GM12872 (cell line): ENCODE measurements at regions not wholly inside any gene's neighbourhood (a gene's known extent, or its start where the extent isn't known, plus 50 kb on each side); places are given as distances from the start of the nearest gene placed in this dataset.

Experiments
- TF ChIP-seq, protein P1 (sequence below): IDR thresholded peaks from 3 replicates; pipeline ENCODE4 v1.5.1; 2011; ENCODE audit warnings: low read depth, mild to moderate bottlenecking, low read length, moderate library complexity; ENCODE audit not compliant: insufficient read depth

DNA sequence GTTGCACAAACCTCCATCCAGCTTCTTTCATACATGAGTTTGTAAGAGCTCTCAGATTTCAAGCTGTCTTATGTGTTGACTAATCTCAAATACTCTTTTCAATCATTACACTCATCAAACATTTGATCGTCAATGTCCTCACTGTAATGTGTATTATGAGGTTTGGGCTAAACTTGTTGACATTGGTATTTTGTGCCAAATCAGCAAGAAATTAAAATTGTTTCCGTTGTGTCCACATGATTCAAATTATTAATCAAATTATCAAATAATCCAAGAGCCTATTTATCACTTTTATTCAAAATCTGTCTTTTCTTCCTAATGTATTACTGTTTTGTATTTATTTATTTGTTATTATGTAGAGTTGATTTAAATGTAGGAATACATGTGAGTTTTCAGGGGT lies 283.4 kb downstream of the GAS1 start:
- TF ChIP-seq, protein P1, sequence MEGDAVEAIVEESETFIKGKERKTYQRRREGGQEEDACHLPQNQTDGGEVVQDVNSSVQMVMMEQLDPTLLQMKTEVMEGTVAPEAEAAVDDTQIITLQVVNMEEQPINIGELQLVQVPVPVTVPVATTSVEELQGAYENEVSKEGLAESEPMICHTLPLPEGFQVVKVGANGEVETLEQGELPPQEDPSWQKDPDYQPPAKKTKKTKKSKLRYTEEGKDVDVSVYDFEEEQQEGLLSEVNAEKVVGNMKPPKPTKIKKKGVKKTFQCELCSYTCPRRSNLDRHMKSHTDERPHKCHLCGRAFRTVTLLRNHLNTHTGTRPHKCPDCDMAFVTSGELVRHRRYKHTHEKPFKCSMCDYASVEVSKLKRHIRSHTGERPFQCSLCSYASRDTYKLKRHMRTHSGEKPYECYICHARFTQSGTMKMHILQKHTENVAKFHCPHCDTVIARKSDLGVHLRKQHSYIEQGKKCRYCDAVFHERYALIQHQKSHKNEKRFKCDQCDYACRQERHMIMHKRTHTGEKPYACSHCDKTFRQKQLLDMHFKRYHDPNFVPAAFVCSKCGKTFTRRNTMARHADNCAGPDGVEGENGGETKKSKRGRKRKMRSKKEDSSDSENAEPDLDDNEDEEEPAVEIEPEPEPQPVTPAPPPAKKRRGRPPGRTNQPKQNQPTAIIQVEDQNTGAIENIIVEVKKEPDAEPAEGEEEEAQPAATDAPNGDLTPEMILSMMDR = no peak

DNA sequence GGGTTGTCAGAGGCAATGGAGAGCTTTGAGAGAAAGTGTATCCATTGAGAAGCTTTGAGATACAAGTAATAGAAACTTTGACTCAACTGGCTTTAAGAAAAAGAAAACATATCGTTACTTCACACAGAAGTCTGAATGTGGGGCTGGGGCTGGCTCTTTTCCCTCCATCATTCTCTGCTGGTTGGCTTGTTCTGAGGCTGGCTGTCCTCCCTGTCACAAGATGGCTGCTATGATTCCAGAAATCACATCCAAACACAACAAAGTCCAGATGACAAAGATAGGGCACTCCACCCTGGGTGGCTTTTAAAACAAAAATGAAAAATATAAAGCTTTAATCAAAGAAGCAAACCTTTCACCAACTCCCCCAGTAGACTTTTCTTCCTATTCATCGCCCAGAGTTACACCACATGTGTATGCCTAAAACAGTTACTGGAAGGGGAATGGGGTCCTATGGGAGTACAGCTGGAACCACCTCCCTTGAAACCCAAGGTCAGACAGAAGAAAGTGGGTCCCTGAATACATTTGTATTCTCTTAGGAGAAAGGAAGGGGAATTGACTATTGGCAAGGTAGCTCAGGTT lies 284.3 kb downstream of the GAS1 start:
- TF ChIP-seq, protein P1 = no peak

DNA sequence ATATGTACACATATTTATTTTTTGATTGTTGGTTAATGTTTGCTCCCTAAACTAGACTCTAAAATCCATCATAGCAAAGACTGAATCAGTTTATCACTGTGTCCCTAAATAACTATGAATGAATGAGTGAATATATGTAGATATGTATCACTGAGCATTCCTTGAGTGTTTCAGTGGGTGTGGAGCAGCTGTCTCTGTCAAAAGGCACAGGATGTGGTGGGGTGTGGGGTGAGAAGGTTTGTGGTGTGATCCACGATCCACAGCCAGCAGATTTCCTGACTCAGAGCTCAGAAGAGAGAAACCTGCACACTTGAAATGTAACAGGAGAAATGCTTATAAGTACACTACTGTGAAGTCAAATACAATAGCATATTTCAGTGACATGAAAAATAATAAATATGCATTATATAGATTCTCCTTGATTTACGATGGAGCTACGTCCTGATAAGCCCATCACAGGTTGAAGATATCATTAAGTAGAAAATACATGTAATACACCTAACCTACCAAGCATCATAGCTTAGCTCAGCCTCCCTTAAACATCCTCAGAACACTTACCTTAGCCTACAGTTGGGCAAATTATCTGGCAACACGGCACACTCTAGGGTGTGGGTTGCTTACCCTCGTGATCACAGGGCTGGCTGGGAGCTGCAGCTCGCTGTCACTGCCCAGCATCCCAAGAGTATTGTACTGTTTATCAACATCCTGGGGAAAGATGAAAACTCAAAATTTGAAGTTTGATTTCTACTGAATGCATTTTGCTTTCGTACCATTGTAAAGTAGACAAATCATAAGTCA lies 287.0 kb downstream of the GAS1 start:
- TF ChIP-seq, protein P1 = no peak

DNA sequence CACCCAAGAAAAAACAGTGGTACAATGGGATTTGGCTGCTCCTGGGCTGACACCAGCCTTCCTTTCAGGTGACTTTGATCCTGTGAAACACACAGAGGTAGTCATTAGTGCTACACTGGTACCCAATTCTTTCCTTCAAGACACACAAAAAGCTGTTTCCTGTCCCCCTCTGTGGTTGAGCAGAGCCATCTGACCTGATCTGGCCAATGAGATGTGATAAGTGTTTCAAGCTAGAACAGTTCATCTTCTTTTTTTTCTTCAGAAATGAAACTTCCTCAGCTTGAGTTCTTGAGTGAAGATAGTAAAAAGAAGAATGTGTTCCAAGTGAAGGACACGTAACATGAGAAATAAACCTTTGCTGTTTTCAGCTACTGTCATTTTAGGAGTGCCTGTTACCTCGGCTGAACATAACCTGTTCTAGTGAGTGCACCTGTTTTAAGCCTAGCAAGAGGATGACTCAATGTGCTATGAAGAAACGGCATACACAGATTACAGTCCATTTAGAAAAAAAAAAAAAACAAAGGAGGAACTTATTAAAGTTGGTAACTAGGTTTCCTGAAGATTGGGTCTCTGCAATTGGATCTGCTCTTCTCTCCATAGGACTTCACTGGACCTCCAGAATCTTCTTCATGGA lies 287.8 kb downstream of the GAS1 start:
- TF ChIP-seq, protein P1 = no peak

DNA sequence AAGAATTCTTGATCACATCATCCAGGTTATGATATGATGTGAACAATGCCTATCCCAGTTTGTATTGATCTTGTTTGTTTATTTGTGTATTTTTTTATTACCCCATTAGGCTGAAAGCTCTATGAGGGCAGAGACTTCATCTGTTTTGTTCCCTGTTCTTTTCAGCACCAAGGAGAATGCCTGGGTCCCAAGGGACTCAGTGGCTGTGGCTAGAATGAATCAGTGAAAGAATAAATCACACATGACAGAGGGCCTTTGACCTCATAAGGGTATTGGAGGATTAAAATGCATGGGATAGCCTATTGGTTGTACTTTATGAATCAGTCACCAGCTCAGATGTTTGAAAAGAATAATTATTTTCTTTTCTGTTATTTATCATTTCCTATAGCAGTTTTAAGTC lies 292.2 kb downstream of the GAS1 start:
- TF ChIP-seq, protein P1 = no peak

DNA sequence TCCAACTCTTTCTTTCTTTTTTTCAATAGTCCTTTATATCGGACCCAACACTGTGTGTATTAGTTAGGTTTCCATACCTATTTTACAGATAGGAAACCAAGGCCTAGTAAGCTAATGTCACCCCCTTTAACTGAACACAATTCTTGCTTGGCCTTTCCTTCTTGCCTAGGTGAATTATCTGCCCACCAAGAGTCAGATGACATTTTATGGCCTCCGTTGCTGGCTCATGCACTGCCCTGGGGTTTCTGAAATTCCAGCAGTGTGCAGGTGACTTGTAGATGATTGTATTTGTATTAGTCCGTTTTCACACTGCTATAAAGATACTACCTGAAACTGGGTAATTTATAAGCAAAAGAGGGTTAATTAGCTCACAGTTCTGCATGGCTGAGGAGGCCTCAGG lies 293.8 kb downstream of the GAS1 start:
- TF ChIP-seq, protein P1 = no peak

DNA sequence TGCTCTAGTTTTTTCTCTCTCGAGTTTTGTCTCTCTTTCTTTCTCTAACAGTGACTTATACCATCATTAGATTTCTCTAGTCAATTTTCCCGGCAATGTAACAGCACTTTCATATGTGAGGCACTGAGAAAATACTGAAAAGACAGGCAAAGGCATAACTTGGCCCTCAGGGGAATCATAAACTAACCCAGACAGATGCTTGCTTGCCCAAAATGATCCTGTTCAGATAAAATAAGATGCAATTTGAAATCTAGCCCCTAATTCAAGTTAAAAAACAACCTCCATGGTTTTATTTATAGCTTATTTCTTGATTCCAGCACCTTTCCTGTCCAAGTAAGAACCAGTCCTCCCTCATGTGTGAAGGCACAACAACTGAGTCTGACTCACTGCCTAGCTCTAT lies 294.6 kb downstream of the GAS1 start:
- TF ChIP-seq, protein P1 = no peak
